ENCODE measurements at regions not wholly inside any gene's neighbourhood (a gene's known extent, or its start where the extent isn't known, plus 50 kb on each side); places are given as distances from the start of the nearest gene placed in this dataset.
"Not testable (repeated sequence)": the region's sequence is repeated elsewhere in the genome, so short reads cannot be mapped to it uniquely, and the experiment has no call there.

- DNase-seq (ENCODE audit: low read depth), result no peak
Measured at GRCh38 chr7:68550635-68551034, 1047.6 kb upstream of the AUTS2 start.

- no peak for DNase-seq (ENCODE audit: low read depth)
Measured at GRCh38 chr7:68556537-68556936, 1041.7 kb upstream of the AUTS2 start.

DNA sequence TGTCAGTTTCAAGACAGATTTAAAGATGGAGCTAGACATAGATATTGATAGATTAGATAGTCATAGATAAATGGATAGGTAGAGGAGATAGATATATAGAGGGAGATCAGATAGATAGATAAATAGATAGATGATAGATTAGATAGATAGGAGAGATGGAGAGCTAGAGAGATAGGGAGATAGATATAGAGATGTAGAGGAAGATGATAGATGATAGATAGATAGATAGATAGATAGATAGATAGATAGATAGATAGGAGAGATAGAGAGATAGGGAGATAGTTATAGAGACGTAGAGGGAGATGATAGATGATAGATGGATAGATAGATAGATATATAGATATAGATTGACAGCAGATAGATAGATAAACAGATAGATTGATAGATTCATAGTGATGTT lies 1038.8 kb upstream of the AUTS2 start:
- no peak for DNase-seq (ENCODE audit: low read depth)

- no peak for DNase-seq (ENCODE audit: low read depth)
Measured at GRCh38 chr7:68562323-68562899, 1035.9 kb upstream of the AUTS2 start.

- no peak for DNase-seq (ENCODE audit: low read depth)
Measured at GRCh38 chr7:68564306-68565135, 1033.8 kb upstream of the AUTS2 start.

DNA sequence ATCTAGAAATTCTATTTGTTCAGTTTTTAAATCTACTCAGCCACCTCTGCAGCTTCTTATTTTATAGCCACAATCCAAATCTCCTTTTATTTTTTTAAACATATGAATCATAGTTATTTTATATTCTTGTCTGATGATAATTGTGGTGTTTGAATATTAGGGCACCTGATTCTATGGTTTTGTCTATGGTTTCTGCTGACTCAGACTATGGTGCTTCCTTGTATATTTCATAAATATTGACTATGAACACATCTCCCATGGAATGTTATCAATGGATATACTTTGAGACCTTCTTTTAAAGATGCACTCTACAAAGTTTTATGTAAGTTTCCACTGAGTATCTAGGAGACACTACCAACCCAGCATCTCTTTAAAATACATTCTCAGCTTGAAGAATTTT lies 1027.0 kb upstream of the AUTS2 start:
- DNase-seq (ENCODE audit: low read depth), result no peak

GRCh38 chr7:68573271-68574005 lies 1024.8 kb upstream of the AUTS2 start:
- DNase-seq (ENCODE audit: low read depth), result no peak

GRCh38 chr7:68576366-68576765 lies 1021.9 kb upstream of the AUTS2 start:
- DNase-seq (ENCODE audit: low read depth), result no peak

DNA sequence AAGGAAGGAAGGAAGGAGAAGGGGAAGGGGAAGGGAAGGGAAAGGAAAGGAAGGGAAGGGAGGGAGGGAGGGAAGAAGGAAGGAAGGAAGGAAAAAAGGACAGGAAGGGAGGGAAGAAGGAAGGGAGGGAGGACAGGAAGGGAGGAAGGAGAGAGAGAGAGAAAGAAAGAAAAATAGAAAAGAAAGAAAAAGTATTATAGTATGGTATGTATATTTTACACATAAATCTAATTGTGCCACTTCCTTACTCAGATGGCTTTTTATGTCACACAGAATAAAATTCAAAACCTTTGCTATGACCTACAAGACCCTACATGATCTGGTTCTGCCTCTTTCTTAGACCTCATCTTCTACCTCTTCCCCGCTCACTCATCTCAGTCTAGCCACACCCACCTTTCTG lies 1016.9 kb upstream of the AUTS2 start:
- DNase-seq (ENCODE audit: low read depth), result no peak

DNA sequence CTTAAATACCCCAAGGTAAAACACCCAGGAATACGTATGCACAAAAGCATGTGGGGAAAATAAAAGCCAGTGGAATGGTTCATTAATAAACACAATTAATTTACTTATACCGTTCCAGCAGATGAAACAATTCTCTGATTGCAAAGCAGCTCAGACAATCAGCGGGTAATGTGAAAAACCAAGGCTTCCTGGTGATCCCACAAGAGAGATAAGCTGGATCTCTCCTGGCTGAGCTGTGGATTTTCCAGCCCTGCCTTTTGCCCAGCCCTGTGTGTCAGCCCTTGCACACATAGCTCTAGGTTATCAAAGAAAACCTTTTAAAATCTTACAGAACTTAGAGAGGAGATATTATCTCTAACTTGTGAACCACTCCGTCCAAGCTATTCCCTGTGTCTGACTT lies 1010.7 kb upstream of the AUTS2 start:
- DNase-seq (ENCODE audit: low read depth), result no peak

DNA sequence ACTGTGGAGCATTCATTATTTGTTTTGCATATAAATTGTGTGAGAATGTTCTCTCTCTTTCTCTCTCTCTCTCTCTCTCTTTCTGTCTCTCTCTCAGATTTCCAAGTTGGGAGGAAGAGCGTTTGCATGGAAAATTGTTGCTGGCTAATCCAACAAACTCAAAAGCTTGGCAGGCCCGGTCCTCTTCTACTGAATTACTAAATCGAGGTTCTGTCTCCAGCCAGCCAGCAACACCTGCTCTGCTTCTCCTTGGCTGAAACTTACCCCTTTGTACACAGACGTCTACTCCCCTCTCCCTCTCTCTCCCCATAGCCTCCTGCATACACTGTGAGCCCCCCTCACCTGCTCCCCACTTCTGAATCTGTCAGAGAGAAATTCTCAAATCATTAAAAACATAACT lies 996.4 kb upstream of the AUTS2 start:
- no peak for DNase-seq (ENCODE audit: low read depth)

GRCh38 chr7:68604541-68604940 lies 993.7 kb upstream of the AUTS2 start:
- no peak for DNase-seq (ENCODE audit: low read depth)

DNA sequence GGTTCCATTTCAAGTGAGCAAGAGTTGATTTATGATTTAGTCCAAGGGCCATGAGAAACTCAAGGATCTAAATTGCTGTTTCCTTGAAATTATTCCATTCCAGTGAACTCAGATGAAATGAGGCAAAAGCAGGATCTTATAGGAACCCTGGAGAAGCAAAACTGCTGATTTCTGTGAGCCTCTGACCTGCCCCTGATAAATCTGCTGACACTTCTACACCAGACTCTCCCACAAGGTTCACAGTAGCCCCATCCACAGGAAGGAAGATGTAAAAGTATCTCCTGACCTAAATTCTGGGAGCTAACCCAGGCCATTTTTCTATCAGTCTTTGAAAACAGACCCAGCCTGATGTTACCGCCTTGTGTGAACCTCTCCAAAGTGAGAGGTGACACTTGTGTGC lies 987.6 kb upstream of the AUTS2 start:
- DNase-seq (ENCODE audit: low read depth), result no peak

GRCh38 chr7:68613405-68613804 lies 984.9 kb upstream of the AUTS2 start:
- DNase-seq (ENCODE audit: low read depth), result no peak

DNA sequence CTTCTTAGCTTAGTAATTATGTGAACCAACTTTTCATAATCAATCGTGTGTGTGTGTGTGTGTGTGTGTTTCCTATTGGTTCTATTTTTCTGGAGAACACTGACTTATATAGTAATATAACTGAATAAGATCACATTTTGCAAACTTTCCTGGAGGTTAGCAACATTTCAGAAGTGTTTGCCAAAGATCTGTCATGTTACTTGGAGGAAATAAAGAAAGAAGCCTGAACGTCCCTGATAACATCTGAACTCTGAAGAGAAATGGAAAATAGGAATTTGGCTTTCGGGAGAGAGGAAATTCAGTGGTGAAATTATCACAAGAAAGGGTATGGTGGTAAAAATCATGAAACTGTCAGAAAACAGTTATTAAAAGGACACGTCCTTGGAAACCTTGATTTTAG lies 984.4 kb upstream of the AUTS2 start:
- DNase-seq (ENCODE audit: low read depth), result no peak

DNA sequence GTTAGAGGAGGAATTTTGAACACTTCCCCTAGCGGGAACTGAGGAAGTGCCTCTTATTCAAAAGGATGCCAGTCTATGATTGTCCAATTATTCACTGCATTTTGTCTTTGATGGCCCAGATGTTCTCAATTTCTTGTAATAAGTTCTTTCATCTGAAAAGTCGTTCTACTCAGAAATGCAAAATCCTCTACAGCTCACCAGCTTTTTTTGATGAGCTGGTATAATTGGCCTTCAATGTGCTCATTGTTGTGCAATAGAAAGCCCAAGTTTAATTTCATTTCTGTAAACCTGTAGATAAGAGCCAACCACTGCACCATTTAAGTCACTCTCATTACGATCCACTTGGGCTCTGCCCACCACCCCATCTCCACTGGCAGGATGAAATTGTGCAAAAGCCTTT lies 978.7 kb upstream of the AUTS2 start:
- no peak for DNase-seq (ENCODE audit: low read depth)

DNA sequence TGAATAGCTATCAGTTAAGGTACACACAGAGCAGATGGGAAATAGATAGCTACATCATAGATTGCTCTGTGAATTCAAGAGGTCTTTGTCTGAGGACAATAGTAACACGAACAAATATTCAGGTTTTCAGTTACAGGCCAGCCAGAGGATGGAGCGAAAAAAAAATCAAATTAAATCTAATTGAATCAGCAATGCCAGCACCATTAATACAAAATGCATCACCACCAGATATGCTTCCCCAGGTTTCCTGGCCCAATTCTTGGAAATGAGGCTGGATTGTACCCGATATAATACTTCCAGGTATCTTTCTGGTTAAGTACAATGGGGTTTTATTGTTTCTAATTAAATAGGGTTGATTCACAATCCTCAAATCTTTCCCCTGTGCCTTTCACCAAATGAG lies 975.8 kb upstream of the AUTS2 start:
- DNase-seq (ENCODE audit: low read depth), result no peak

- no peak for DNase-seq (ENCODE audit: low read depth)
Measured at GRCh38 chr7:68623030-68623429, 975.2 kb upstream of the AUTS2 start.

GRCh38 chr7:68627247-68627864 lies 970.9 kb upstream of the AUTS2 start:
- no peak for DNase-seq (ENCODE audit: low read depth)

DNA sequence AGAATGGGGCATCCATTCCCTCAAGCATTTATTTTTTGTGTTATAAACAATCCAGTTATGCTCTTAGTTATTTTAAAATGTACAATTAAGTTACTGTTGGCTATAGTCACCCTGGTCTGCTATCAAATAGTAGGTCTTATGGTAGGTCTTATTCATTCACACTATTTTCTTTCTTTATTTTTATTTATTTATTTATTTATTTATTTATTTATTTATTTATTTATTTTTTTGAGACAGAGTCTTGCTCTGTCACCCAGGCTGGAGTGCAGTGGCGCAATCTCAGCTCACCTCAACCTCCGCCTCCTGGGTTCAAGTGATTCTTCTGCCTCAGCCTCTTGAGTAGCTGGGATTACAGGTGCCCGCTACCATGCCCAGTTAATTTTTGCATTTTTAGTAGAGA lies 967.4 kb upstream of the AUTS2 start:
- DNase-seq (ENCODE audit: low read depth), result not testable (repeated sequence)

GRCh38 chr7:68640103-68640502 lies 958.2 kb upstream of the AUTS2 start:
- DNase-seq (ENCODE audit: low read depth), result no peak

- no peak for DNase-seq (ENCODE audit: low read depth)
Measured at GRCh38 chr7:68642727-68643126, 955.5 kb upstream of the AUTS2 start.

GRCh38 chr7:68663392-68663791 lies 934.9 kb upstream of the AUTS2 start:
- DNase-seq (ENCODE audit: low read depth), result no peak
